ENCODE measurements at regions not wholly inside any gene's neighbourhood (a gene's known extent, or its start where the extent isn't known, plus 50 kb on each side); places are given as distances from the start of the nearest gene placed in this dataset.

GRCh38 chr5:57410374-57411320, 72.0 kb downstream of the ACTBL2 start:
- DNase-seq (ENCODE audit: low spot score) = no peak
- no peak for TF ChIP-seq CTCF (IDR thresholded peaks at IDR 0.05)
- no peak overlapping the region for H3K4me3 ChIP-seq
- peak overlapping the region; percentile 48 to 70 for H3K27ac ChIP-seq

- no peak for DNase-seq (ENCODE audit: low spot score)
- no peak for TF ChIP-seq CTCF (IDR thresholded peaks at IDR 0.05)
- peak overlapping the region; percentile 69 to 78 for H3K27ac ChIP-seq
- no peak overlapping the region for H3K4me3 ChIP-seq
These were observed 73.9 kb downstream of the ACTBL2 start for GRCh38 chr5:57408714-57409113.

GRCh38 chr5:57408285-57408684, 74.3 kb downstream of the ACTBL2 start:
- no peak for DNase-seq (ENCODE audit: low spot score)
- TF ChIP-seq CTCF (IDR thresholded peaks at IDR 0.05) = no peak
- H3K4me3 ChIP-seq = no peak overlapping the region
- H3K27ac ChIP-seq = peak overlapping the region; percentile 66 to 69

GRCh38 chr5:57407391-57407790, 75.2 kb downstream of the ACTBL2 start:
- H3K27ac ChIP-seq = peak overlapping the region; percentile 66 to 69

GRCh38 chr5:57406641-57407040, 76.0 kb downstream of the ACTBL2 start:
- no peak for DNase-seq (ENCODE audit: low spot score)
- Histone ChIP-seq H3K4me3 (no peak overlapping the region), H3K27ac (peak overlapping the region; percentile 66 to 69)
- no peak for TF ChIP-seq CTCF (IDR thresholded peaks at IDR 0.05)

More at GRCh38 chr5:57407391-57407790, 75.2 kb downstream of the ACTBL2 start:
- no peak for TF ChIP-seq CTCF (IDR thresholded peaks at IDR 0.05)
- H3K4me3 ChIP-seq = no peak overlapping the region
- no peak for DNase-seq (ENCODE audit: low spot score)

- no peak for TF ChIP-seq CTCF (IDR thresholded peaks at IDR 0.05)
- Histone ChIP-seq H3K27ac (peak overlapping the region; percentile 66 to 82), H3K4me3 (no peak overlapping the region)
- DNase-seq (ENCODE audit: low spot score) = no peak
These were observed 76.6 kb downstream of the ACTBL2 start for GRCh38 chr5:57405984-57406383.

- Histone ChIP-seq H3K4me3 (no peak overlapping the region), H3K27ac (no peak overlapping the region)
- DNase-seq (ENCODE audit: low spot score) = no peak
- no peak for TF ChIP-seq CTCF (IDR thresholded peaks at IDR 0.05)
These were observed 79.8 kb downstream of the ACTBL2 start for GRCh38 chr5:57402761-57403160.
